ENCODE measurements at regions not wholly inside any gene's neighbourhood (a gene's known extent, or its start where the extent isn't known, plus 50 kb on each side); places are given as distances from the start of the nearest gene placed in this dataset.

DNA sequence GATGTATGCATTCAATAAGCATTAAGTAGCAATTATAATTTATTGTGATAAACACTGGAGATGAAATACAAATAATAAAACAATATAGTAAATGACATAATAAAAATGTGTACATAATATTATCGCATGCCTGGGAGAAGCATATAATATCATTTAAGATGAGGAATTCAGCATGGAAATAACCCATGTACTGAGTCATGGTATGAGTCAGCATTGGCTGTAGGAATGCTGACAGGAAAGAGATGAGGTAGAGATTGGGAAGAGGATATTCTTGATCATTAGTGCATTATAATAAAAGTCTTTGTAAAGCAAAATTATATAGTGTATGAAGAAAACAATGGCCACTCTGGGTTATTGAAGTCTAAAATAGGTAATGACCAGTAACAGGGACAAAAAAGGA, 82.8 kb downstream of the MAGEB10 start:
- TF ChIP-seq, protein P1, sequence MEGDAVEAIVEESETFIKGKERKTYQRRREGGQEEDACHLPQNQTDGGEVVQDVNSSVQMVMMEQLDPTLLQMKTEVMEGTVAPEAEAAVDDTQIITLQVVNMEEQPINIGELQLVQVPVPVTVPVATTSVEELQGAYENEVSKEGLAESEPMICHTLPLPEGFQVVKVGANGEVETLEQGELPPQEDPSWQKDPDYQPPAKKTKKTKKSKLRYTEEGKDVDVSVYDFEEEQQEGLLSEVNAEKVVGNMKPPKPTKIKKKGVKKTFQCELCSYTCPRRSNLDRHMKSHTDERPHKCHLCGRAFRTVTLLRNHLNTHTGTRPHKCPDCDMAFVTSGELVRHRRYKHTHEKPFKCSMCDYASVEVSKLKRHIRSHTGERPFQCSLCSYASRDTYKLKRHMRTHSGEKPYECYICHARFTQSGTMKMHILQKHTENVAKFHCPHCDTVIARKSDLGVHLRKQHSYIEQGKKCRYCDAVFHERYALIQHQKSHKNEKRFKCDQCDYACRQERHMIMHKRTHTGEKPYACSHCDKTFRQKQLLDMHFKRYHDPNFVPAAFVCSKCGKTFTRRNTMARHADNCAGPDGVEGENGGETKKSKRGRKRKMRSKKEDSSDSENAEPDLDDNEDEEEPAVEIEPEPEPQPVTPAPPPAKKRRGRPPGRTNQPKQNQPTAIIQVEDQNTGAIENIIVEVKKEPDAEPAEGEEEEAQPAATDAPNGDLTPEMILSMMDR (IDR thresholded peaks at IDR 0.05; ENCODE audit: insufficient read depth, low read length), result no peak
- TF ChIP-seq, protein P2, sequence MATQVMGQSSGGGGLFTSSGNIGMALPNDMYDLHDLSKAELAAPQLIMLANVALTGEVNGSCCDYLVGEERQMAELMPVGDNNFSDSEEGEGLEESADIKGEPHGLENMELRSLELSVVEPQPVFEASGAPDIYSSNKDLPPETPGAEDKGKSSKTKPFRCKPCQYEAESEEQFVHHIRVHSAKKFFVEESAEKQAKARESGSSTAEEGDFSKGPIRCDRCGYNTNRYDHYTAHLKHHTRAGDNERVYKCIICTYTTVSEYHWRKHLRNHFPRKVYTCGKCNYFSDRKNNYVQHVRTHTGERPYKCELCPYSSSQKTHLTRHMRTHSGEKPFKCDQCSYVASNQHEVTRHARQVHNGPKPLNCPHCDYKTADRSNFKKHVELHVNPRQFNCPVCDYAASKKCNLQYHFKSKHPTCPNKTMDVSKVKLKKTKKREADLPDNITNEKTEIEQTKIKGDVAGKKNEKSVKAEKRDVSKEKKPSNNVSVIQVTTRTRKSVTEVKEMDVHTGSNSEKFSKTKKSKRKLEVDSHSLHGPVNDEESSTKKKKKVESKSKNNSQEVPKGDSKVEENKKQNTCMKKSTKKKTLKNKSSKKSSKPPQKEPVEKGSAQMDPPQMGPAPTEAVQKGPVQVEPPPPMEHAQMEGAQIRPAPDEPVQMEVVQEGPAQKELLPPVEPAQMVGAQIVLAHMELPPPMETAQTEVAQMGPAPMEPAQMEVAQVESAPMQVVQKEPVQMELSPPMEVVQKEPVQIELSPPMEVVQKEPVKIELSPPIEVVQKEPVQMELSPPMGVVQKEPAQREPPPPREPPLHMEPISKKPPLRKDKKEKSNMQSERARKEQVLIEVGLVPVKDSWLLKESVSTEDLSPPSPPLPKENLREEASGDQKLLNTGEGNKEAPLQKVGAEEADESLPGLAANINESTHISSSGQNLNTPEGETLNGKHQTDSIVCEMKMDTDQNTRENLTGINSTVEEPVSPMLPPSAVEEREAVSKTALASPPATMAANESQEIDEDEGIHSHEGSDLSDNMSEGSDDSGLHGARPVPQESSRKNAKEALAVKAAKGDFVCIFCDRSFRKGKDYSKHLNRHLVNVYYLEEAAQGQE (IDR thresholded peaks at IDR 0.05; ENCODE audit: insufficient replicate concordance, low read depth), result no peak

Measured in HL-60 (cell line).